Testis (tissue), 2 donors: ENCODE measurements at regions not wholly inside any gene's neighbourhood (a gene's known extent, or its start where the extent isn't known, plus 50 kb on each side); places are given as distances from the start of the nearest gene placed in this dataset.

ENCODE experiments used
- DNase-seq: peaks from one replicate; pipeline ENCODE4 v3.0.0-alpha.2; 2019
- H3K27ac ChIP-seq, 2 donors: fragments of 200-600 bp; sonication (generic); one replicate each; pipeline ENCODE4 v1.5.1; 2019
- H3K27me3 ChIP-seq: fragments of 200-600 bp; sonication (generic); one replicate; pipeline ENCODE4 v1.5.1; 2019
- H3K36me3 ChIP-seq: fragments of 200-600 bp; sonication (generic); one replicate; pipeline ENCODE4 v1.5.1; 2017; ENCODE audit warnings: low read depth; ENCODE audit errors: missing control alignments
- H3K4me1 ChIP-seq: fragments of 200-600 bp; sonication (generic); one replicate; pipeline ENCODE4 v1.5.1; 2019
- H3K4me3 ChIP-seq, 2 donors: fragments of 200-600 bp; sonication (generic); one replicate each; pipeline ENCODE4 v1.5.1; 2017 to 2019
- H3K9me3 ChIP-seq: fragments of 200-600 bp; sonication (generic); one replicate; pipeline ENCODE4 v1.5.1; 2017
- POLR2A ChIP-seq: fragments of 450-650 bp; IDR thresholded peaks from one replicate; pipeline ENCODE4 v1.6.1; 2017; ENCODE audit warnings: antibody characterized with exemption, mild to moderate bottlenecking, moderate library complexity
- WGBS, 2 donors: methylation state at CpG; one replicate each; pipeline ENCODE4 v1.1.5; 2018; 5-methylcytosine and 5-hydroxymethylcytosine counted together
- intact Hi-C: fragments of 100-400 bp; cut with DNase I; formaldehyde crosslinking; loops from one replicate; pipeline ENCODE4 v1.15.1; 2023; ENCODE audit warnings: low total_unique reads
- TF ChIP-seq, protein P1 (sequence below), 3 experiments: fragments of 450-650 bp in 2 of 3; fragments of 200-600 bp in 1 of 3; sonication (generic) in 1 of 3; IDR thresholded peaks; one replicate each; pipeline ENCODE4 v1.5.1; 2016 to 2019; ENCODE audit warnings: antibody characterized with exemption in 3 of 3, mild to moderate bottlenecking in 2 of 3, moderate library complexity in 1 of 3

DNA sequence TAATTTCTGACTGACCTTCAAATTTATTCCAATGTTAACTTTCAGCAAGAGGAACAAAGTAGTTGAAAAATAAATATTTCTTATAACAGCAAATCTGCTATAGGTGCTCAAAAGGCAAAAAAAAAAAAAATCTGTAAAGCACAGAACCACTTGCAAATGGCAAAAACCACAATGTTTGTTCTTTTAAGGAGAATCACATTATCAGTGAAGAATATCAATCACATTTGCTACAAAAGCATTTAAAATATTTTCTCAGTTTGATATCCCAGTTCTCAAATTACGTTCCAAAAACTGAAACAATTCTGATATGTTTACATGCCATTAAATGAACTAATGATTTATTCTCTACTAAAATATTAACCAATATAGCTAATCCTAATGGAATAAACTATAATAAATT, 163.3 kb downstream of the METTL4 start:
- Histone ChIP-seq H3K4me3 (no peak overlapping the region), H3K9me3 (no peaks in the 10 kb centered on the region), H3K27me3 (no peaks in the 10 kb centered on the region), H3K36me3 (no peaks in the 10 kb centered on the region), H3K27ac (no peak overlapping the region), H3K4me1 (no peaks in the 10 kb centered on the region)
- TF ChIP-seq, protein P1, sequence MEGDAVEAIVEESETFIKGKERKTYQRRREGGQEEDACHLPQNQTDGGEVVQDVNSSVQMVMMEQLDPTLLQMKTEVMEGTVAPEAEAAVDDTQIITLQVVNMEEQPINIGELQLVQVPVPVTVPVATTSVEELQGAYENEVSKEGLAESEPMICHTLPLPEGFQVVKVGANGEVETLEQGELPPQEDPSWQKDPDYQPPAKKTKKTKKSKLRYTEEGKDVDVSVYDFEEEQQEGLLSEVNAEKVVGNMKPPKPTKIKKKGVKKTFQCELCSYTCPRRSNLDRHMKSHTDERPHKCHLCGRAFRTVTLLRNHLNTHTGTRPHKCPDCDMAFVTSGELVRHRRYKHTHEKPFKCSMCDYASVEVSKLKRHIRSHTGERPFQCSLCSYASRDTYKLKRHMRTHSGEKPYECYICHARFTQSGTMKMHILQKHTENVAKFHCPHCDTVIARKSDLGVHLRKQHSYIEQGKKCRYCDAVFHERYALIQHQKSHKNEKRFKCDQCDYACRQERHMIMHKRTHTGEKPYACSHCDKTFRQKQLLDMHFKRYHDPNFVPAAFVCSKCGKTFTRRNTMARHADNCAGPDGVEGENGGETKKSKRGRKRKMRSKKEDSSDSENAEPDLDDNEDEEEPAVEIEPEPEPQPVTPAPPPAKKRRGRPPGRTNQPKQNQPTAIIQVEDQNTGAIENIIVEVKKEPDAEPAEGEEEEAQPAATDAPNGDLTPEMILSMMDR (IDR thresholded peaks at IDR 0.05), result no peak
- TF ChIP-seq POLR2A, result no peak
- 60 to 76% methylated on average over 1 of the region's 1 CpG for WGBS, 2 donors
- intact Hi-C loops, result no loop called here
- DNase-seq, result no peak

DNA sequence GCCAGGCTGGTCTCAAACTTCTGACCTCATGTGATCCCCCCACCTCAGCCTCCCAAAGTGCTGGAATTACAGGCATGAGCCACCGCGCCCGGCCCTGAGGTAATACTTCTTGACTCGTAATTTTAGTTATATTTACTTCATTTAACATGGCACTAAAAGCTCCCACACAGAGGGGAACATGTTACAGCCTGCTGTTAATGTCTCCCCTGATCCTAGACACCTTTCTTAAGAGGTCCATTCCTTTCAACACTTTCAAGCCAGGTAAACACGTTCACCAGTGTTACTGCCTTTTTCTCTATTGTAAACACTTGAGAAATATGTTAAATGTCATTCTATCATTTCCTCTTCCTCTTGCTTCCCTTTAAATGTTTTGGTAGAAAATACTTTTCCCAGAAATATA, 161.4 kb downstream of the METTL4 start:
- H3K4me3 ChIP-seq, result no peak overlapping the region
- H3K4me1 ChIP-seq, result no peaks in the 10 kb centered on the region
- H3K27me3 ChIP-seq, result no peaks in the 10 kb centered on the region
- intact Hi-C loops, result no loop called here
- no peak overlapping the region for H3K27ac ChIP-seq
- H3K36me3 ChIP-seq, result no peaks in the 10 kb centered on the region
- WGBS, 2 donors, result 78 to 90% methylated on average over 5 of the region's 5 CpGs
- DNase-seq, result no peak
- H3K9me3 ChIP-seq, result no peaks in the 10 kb centered on the region
- TF ChIP-seq, protein P1 (IDR thresholded peaks at IDR 0.05), result no peak
- TF ChIP-seq POLR2A, result no peak

DNA sequence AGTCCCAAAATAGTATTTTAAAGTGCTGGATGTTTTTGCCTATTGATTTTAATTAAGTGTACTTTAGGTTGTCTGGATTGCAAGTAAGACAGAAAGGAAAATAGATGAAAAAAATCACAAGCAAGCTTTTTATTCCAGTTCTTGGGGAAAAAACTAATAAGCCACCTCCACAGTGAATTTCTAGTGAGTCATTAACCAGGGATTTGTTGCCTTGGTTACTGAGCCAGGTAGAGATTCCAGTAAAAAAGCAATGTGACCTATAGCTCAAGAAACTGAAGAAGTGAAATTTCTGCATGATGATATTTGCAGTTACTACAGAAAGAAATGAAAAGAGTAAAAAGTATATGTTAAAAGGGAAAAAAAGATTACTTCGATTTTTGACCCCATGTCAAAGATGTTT, 160.6 kb downstream of the METTL4 start:
- intact Hi-C loops, result no loop called here
- 88 to 91% methylated on average over 1 of the region's 1 CpG for WGBS, 2 donors
- H3K9me3 ChIP-seq, result no peaks in the 10 kb centered on the region
- H3K4me3 ChIP-seq, result no peak overlapping the region
- H3K27me3 ChIP-seq, result no peaks in the 10 kb centered on the region
- no peak for TF ChIP-seq POLR2A
- TF ChIP-seq, protein P1 (IDR thresholded peaks at IDR 0.05), result no peak
- no peak overlapping the region for H3K27ac ChIP-seq
- DNase-seq, result no peak
- H3K4me1 ChIP-seq, result no peaks in the 10 kb centered on the region
- no peaks in the 10 kb centered on the region for H3K36me3 ChIP-seq

DNA sequence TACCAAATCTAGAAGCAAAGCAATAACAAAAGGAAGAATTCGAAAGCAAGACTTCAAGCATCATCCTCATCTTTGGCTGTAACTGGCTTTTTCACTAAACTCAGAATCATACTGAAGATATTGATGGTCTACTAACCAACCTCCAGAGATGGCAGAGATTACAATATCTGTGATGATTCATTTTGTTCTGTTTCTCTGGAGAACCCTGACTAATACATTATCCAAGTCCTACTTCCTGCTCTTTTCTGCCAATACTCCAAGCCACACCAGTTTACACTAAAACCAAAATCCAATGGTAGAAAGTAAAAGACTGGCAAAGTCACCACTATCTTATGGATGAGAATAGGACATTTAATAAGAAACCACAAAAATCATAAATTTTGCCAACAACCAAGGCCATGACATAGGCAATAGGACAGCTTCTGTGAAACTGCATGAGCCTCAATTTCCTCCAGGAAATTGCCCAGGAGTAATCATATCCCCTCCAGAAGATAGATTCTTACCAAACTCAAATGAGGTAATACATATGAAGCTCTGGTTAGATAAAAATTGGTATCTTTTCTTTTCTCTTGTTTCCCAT, 159.8 kb downstream of the METTL4 start:
- intact Hi-C loops, result no loop called here
- WGBS, 2 donors, result 94 to 96% methylated on average over 1 of the region's 1 CpG
- Histone ChIP-seq H3K27ac (no peak overlapping the region), H3K36me3 (no peaks in the 10 kb centered on the region), H3K9me3 (no peaks in the 10 kb centered on the region), H3K4me1 (no peaks in the 10 kb centered on the region), H3K4me3 (no peak overlapping the region), H3K27me3 (no peaks in the 10 kb centered on the region)
- TF ChIP-seq POLR2A, result no peak
- TF ChIP-seq, protein P1 (IDR thresholded peaks at IDR 0.05), result no peak
- no peak for DNase-seq

DNA sequence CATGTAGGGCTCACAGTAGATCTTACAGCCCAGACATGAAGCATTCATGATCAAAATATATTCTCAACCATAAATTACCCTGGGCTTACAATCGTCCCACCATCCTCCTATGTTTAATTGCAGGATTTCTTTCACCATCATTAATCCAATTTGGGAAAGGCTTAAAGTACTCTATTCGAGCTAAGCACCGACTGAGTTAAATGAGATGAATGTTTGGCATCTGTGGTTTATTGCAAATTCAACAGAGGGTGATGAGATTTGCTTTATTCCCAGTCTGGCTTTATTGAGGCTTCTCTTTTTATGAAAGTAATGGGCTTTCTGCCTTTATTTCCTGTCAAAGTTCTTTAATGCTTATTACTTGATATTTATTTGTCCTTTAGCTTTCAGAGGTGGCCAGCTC, 159.0 kb downstream of the METTL4 start:
- DNase-seq, result no peak
- WGBS, 2 donors, result 86% methylated on average over 3 of the region's 3 CpGs
- Histone ChIP-seq H3K4me1 (no peaks in the 10 kb centered on the region), H3K4me3 (no peak overlapping the region), H3K27ac (no peak overlapping the region), H3K27me3 (no peaks in the 10 kb centered on the region), H3K36me3 (no peaks in the 10 kb centered on the region), H3K9me3 (no peaks in the 10 kb centered on the region)
- no peak for TF ChIP-seq POLR2A
- TF ChIP-seq, protein P1 (IDR thresholded peaks at IDR 0.05), result no peak
- intact Hi-C loops, result no loop called here
